Activated CD4-positive, alpha-beta T cell treated with anti-CD3 and anti-CD28 coated beads, Interleukin-2, Interleukin-6, amounts not matched to agents 100 ng/mL and 50 ng/mL, durations not matched to agents 16 hours and 8 hours (primary cell): ENCODE measurements at regions not wholly inside any gene's neighbourhood (a gene's known extent, or its start where the extent isn't known, plus 50 kb on each side); places are given as distances from the start of the nearest gene placed in this dataset.

Experiments
- DNase-seq: peaks from one replicate; pipeline ENCODE4 v3.0.0-alpha.2; 2020

DNA sequence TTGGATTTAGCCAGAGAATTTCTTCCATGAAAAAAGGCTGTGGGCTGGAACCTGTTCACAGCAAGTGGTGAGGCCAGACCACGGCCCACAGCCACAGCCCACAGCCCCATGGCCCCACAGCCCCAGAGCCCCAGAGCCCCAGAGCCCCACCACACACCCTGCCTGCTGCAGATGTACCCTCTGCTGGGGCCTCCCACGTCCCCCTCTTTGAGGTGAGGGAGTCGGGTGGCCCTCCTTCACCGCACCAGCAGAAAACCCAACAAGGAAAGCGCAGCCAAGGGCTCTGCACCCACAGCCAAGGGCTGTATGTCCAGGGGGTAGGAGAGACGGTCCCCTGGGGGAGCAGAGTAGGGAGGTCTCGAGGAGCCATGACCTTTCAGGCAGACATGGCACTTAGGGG is 327.5 kb upstream of the DIO3 start:
- no peak for DNase-seq

DNA sequence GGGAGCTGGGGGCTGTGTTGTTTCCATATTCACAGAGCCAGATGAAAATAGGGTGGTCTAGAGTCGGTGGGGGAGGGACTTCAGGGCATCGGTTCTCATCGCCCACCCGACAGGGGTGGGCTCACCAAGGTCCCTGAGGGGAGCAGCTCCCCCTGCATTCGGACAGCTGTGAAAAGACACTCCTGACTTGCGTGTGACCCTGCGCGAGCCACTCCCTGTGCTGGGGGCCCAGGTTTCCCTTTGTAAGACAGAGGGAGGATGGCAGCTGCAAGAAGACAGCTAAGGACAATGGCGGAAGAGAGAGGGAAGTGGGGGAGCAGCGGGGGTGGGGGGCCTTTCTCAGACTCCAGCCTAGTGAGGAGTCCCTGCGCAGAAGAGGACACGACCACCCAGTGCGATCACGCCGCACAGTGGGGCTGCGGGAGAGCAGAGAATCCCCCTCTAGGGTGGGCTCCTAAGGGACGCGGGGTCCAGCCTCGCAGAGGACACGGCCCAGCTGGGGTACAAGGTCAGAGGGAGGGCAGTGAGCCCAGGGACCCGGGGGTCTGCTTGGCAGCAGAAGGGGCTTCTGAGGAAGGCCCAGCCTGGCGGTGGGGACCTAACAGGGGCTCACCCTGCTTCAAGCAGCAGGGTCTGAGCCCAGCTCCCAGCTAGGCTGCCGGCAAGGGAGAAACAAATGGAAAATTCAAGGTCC is 326.9 kb upstream of the DIO3 start:
- DNase-seq: no peak

DNA sequence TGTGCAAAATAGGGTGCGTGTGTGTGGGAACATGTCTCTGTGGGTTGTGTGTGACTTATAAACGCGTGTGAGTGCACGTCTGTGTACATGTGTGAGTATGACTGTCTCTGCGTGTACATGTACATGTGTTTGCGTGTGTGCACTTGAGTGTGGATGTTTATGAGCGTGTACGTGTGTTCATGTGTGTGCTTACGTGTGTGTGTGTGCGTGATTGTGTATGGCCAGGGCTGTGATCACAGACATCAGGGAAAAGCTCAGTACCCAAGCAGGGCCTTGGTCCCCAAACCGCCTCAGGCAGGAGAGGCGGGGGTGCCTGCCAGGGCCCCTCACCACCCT is 326.3 kb upstream of the DIO3 start:
- DNase-seq: no peak

DNA sequence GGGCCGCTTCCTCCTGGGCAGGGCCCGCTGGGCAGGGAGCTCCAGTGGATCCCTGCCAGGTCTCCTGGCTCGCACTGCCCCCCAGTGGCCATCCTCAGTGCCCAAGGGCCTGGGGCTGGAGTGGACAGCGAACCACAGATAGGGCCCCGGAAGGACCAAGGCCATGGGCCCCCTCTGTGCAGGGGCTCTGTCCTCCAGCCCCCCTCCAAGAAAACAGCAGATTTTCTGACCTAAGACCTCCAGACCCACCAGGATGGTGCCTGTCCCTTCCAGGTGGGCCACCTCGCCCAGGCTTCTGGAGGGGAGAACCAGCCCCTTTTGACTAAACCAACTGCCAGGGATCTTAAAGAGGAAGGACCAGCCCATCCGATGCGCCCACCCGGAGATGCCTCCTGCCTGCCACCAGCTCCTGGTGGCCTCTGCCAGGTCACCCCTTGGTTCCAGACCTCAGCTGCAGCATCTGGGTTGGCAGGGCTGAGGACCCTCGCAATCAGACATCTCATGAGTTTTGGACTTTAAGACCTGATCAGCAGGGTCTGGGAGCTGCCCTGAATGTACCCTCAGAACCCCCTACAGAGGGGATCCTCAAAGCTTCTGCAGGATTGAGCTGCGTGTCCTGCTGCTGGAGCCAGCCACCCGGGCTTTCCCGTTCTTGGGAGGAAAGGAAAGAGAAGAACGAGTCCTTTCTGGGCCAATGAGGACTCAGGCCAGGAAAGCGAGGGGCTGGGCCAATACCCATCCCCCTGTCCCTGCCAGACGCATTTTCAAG is 325.8 kb upstream of the DIO3 start:
- peak; percentile 39 for DNase-seq

DNA sequence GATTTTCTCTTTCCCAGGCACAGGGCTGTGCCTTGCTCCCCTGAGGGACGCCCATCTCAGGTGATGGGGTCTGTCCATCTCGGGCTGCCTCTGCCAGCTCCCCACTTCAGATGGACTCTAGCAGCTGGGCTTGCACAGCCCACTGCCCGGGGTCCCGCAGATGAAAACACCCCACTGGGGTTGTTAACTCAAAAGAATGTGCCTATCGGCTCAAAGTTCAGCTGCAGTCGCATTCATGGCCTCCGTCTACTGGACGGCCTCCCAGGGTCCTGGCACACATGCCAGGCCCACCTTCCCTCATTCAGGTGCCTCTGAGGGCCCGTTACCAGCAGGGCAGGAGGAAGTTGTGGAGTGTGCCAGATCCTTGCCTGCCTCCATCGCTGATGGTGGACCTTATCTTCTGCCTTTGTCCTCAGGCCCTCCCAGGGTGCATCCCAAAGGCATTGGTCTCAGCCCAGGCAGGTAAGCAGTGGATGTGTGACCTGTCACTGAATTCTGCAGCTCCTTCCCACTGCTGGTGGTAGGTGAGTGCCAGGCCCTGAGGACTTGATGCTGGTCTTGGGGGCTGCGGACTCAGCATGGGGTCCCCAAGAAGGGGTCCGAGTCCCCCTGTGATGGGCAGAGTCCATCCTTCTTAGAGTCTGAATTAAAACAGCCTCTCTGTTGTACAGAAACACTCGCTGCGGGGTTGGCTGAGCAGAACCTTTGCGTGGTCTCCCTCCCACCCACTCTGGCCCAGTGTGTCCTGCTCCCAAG is 324.6 kb upstream of the DIO3 start:
- DNase-seq: no peak

DNA sequence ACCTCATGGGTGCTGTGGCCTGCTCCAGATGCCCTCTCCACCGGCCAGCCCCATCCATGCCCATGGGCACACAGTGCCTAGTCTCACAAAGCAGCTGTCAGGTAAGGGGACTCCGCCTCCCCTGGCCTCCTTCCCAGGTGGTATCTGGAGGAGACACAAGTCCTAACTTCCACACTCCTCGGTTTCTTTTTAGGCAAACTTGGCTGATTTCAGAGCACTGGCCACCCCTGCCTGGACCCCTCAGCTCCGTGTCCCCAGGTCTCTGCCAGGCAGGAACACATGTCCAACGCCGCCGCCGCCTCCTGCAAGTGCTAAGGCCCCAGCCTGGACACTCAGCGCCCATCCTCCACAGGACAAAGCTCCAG is 324.1 kb upstream of the DIO3 start:
- DNase-seq: no peak

DNA sequence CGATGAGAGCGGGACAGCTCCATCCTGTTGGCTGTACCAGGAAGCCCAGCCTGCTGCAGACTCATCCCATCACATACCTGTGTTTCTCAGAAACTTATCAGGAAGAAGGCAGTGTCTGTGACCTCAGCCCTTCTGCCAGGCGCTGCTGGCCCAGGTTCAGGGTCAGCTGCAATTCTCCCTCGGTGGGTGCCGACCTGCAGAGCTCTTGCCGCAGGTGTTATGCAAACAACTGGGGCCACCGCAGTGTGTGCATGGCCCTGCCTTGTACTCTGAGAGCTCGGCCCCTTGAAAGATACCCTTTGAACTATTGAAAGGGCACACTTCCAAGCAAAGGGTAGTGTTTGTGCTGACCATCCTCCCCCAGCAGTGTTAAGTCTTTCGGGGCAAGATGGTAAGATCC is 322.2 kb upstream of the DIO3 start:
- DNase-seq: no peak

DNA sequence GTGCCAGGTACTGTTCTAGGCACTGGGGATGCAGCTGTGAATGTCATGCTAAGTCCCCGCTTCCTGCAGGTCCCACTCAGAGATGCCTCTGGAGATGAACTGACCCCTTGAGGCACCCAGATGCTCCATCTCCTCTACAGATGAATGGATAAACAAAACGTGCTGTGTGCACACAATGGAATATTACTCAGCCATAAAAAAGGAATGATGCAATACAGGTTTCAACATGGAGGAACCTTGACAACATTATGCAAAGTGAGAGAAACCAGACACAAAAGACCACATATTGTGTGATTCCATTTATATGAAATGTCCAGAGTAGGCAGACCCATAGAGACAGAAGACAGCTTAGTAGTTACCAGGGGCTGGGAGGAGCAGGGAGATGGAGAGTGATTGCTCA is 320.1 kb upstream of the DIO3 start:
- no peak for DNase-seq

DNA sequence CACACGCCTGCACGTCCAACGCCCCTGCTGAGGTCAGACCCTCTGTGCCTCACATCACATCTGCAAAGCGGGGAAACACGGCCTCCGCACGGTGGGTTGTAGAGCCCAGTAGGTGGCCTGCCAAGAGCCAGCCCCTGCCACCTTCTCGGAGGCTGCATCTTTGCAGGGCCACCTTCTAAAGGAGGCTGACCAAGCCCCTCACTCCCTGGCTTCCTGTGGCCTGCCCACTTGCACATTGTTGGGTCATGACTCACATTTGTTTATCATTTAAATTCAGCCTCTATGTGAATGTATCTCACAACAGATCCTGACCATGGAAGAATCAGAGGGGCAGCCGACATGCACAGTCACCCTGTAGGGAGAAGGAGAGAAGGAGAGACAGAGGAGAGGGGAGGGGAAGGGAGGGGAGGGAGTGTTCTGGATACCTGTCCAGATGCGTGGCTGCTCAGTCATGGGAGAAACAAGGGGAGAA is 319.5 kb upstream of the DIO3 start:
- no peak for DNase-seq

DNA sequence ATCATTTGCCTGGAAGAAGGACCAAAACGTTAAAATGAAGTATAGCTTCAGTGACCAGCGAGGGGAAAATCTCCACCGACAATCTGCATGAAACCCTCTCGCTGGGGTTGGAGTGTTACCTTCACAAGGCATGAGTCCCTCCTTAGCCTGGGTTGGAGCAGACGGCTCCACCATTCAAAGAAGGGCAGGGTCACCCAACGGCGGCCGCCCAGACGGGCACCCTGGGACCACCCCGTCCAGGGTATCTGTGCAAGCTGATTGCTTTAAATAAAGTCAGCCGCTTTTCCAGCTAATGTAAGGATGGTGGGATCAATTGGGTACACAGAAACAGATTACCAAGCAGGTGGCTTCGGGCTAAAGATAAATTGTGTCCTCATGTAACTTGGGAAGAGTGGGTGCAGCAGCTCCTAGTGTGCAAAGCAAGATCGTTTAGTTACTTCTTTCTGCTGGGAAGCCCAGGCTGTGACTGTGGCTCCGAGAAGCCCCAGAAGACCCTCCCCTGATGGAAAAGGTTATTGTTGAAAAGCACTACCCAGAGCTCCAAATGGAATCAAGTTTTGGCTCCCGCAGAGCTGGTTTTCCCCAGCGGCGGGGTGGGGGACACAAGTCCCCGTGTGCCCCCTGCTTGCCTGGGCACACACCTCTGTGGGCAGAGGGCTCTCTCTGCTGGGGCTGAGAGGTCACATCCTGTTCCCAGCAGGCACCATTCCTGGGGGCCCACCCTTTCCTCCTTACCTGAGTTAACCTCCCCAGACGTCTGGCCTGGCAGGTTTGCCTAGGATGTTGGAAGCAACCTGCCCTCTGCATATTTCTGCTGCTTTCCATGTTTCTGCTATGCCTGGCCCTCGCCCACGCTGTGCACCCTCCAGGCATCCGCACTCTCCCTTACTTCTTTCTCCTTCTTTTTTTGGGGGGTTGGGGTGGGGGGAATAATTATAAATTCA is 318.6 kb upstream of the DIO3 start:
- no peak for DNase-seq

DNA sequence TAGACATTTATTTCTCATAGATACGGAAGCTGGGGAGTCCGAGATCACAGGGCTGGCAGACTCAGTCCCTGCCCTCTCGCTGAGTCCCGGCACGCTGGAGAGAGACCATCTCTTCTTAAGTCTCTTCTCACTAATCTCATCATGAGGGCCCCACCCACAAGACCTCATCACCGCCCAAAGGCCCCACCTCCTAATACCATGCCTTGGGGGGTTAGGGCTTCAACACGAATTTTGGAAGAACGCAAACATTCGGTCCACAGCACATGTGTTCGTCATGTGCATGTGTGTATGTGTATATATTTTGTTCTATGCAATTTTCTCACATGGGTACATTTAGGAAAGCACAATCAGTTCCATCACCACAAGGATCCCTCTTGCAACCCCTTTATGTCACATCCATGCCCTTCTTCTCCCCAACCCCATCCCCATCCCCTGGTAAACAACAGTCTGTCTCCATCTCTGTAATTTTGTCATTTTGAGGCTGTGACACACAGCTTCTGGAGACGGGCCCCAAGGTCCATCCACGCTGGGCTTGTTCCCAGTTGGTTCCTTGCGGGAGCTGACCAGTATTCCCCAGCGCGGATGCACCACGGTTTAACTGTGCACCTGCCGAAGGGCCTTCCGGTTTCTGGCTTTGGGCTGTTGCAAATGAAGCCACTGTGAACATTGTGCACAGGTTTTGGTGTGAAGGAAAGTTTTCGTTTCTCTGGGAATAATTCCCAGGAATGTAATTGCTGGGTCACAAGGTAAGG is 317.5 kb upstream of the DIO3 start:
- no peak for DNase-seq

DNA sequence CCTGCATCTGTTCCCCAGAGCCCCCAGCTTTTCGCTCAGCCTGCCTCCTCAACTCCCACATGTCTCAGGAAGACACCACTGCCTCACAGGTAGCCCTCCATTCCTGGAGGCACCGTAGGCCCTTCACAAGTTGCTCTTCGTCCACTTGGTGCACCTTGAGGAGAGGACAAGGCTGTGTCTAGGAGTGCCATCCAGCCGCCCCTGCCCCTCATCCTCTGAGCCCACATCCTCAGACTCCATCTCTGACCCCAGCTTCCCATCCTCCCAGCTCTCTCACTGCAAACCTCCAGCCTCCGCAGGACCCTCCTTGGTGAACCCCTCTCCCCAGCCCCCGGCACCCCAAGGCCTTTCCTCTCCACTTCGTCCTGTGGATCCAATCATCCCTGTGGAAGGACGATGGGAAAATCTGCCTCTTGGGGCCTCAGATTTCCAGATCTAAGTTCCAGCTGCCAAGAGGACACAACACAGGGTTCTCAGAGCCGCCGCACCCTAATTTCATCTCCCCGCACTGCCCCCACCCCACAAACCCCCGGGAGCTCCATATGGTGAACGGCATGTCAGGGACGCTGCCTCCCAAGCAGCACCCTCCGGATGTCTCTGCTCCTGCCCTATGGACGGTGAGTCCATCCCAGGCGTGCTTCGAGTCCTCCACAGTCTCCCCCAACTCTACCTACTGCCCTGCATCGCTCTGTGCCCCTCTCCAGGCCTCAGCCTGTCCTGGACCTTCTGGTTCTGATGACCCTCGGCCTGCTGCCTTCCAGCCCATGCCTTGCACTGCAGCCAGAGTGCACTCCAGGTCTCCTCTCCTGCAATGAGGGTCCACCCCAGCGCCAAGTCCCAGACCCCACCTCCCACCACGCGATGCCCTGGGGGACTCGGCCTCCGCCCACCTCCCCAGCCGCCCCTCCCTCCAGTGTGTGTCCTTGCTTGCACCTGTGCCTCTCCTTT is 314.1 kb upstream of the DIO3 start:
- DNase-seq: no peak

DNA sequence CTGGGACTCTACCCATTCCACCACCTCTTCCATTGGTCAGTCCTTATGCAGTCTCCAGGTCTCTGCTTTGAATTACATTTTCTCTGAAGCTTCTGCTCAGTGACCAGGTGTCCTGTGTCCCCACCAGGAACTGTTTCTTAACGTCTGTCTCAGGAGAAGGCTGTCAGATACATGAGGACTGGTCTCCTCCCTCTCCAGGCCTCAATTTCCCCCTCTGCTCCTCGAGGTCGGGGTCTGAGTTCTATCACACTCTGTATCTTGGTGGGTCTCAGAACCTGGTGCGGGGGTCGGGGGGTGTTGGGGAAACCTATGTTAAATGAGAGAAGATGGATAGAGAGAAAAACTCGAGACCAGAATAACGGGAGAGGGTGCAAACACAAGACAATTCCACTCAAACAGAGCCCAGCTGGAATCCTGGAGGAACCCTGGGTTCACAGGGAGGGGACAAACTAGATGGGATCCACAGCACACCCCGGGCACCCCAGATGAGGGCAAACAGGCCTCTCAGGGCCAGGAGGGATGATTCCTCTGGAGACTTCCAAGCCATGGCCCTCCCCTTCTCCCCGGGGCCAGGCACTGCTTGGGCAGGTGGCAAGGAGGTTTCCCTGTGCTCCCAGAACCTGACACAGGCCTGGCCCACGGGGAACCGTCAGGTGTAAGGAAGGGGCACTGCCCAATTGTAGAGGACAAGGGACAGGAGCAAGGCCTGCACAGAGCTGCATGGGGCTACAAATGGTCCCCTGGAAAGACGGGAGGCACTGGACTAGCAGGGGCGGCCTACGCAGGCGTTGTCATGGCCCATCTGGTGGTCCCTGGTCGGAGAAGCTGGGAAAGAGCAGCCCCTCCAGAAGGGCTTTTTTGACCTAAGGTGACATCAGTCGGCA is 313.2 kb upstream of the DIO3 start:
- DNase-seq: no peak

DNA sequence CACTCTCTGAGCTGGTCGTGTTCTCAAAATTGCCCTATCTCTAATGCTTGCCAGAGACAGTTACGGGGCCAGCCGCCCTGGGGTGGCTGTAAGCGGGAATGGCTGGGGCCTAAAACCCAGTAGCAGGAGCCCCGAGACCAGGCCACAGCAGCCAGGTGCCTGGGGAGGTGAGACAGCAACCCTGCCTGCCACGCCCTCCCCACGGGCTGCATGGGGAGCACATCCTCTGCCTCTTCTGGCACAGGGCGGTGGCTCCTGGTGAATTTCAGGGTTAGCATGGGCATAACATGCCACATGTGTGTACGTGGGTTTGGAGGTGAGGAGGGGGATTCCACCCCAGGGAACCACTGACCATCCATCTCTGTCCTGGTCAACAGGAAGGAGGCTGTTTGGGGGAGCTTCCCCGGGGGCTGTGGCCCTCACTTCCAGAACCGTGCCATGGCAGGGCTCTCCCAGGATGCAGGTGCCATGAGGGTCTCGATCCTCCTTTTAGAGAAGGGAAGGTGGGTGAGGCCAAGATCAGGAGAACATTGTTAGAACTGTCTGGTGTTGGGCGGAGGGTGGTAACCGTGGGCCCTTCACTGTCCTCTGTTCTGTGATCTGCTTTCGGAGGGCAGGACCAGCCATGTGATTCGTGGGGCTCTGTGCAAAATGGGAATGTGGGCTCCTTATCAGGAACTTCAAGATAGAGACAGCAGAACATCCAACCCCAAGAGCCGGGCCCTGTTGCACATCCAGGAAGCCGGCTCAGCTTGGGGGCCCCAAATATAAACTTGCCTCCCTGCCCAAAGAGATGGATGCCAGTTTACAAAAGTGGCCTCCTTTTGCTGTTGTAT is 312.2 kb upstream of the DIO3 start:
- no peak for DNase-seq

DNA sequence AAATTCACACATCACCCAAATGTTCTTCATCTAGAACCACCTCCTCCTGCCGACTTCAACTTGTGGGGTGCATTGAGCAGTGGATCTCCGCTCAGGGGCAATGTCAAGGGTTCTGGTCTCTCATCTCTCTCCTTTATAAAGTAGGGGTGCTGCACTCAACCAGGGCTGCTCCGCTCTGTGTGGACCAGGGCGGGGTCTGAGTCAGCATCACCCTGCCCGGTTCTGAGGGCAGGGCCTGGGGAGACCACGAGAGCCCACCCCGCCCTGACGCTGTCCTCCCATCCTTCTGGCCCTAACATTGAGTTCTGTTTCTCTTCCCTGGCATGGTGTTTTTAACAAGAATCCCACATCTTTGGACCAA is 311.6 kb upstream of the DIO3 start:
- DNase-seq: no peak

DNA sequence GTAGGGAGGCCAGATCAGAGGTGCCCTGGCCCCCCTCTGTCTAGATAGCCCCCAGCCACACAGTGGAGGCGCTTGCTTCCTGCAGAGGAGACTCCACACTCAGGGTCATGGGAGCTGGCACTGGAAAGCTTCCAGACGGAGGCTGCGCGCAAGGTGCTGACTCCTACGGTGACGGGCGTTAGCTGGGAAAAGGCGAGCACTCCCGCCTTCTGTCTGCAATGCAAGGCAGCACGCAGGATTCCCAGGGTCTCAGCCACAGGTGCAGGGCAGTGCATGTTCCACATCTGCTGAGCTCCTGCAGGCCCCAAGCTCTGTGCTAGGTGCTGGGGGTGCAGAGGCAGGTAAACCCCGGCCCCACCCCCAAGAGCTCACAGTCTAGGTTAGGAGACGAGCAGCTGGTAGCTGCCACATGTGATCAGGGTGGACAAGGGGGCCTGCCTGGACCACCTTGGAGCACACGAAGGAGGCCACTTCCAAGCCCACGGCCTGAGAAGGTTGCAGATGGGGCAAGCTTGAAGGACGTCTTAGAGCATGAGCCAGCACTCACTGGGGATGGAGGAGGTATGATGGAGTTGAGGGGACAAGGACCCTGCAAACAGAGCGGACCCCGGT is 310.9 kb upstream of the DIO3 start:
- DNase-seq: no peak

DNA sequence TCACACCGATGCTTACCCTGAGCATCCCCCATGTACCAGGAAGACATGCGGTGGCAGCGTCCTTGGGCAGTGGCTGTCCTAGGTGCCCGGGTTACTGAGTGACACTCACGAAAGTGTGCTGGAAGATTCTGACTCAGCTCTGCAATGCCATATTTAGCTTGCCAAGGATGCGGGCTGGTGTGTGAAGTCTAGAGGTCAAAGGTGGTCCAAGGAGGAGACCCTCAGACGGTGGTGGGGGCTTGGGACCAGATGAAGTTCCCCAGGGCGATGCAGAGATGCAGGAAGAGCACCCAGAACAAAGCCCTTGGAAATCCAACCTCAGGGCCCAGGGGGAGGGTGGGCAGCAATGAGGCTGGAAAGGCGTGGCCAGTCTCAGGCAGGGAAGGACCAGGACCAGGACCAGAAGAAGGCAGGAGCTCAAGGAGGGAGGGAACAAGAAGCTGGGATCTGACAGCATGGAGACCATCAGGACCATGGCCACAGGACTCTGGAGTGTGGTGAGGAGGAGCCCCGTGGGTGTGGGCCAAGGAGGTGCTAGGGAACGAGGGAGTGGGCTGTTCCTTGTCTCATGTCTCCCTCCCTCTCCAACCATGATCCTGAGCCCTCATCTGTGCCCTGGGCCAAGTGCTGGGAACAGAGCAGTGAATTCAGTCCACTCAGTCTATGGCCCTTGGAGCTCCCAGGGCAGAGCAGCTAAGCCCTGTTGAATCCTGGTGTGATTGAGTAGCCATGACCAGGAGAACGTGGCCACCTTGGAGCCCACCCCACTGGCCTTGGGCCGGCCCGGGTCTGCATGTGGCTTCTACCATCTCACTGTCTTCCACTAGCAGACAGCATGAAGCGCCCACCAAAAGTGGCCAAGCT is 310.1 kb upstream of the DIO3 start:
- no peak for DNase-seq
